ENCODE measurements at regions not wholly inside any gene's neighbourhood (a gene's known extent, or its start where the extent isn't known, plus 50 kb on each side); places are given as distances from the start of the nearest gene placed in this dataset.

- no peak overlapping the region for H3K4me2 ChIP-seq (ENCODE audit: insufficient read depth, low read length)
- H3K27ac ChIP-seq (ENCODE audit: extremely low read depth, low read depth, low read length), result no peak overlapping the region
- 53% methylated on average over 3 of the region's 3 CpGs for WGBS (ENCODE audit: insufficient coverage, low coverage, missing lambda C conversion rate)
- H3K79me2 ChIP-seq (ENCODE audit: control insufficient read depth, insufficient read depth, low read length), result peaks cover 3% of the 10 kb centered on the region; the same call in 2 of the 3 replicates
- no peak for DNase-seq (ENCODE audit: extremely low read depth in 1 of 4, low spot score in 3 of 4)
- H3K4me3 ChIP-seq, result no peak overlapping the region
- no peak overlapping the region for H2AFZ ChIP-seq (ENCODE audit: low read depth, low read length)
- in situ Hi-C loops (cut with MboI), result loop anchor here (25.0 kb wide), 1 partner anchor 1799 kb away; no protein-coding TSS in a partner anchor
- no peak for FAIRE-seq
- CTCF ChIA-PET (ENCODE audit: low intra/inter-chr PET ratio), result no interaction called here
- H3K9me3 ChIP-seq (replicated peaks; ENCODE audit: control insufficient read depth, insufficient read depth, low read depth, low read length), result no peaks in the 10 kb centered on the region
- ATAC-seq, result no peak
- H3K4me1 ChIP-seq (replicated peaks in 1 of 2; ENCODE audit: control insufficient read depth in 2 of 2, insufficient read depth in 2 of 2, low read length in 2 of 2), result no peaks in the 10 kb centered on the region; a peak in 1 of 5 replicates
- no peaks in the 10 kb centered on the region for H3K27me3 ChIP-seq (ENCODE audit: control insufficient read depth in 2 of 2, insufficient read depth in 2 of 2, low read length in 2 of 2)
- H3K9me1 ChIP-seq (ENCODE audit: control insufficient read depth, insufficient read depth, low read length), result no peaks in the 10 kb centered on the region
- H3K9ac ChIP-seq (ENCODE audit: insufficient read depth in 1 of 2, low read depth in 2 of 2, low read length in 2 of 2), result no peak overlapping the region
- BruUV-seq (replicated peaks), result no TSS peak
- H4K20me1 ChIP-seq (replicated peaks; ENCODE audit: control insufficient read depth, insufficient read depth, low read length), result no peaks in the 10 kb centered on the region
- intact Hi-C loops (cut with micrococcal nuclease), result loop anchor here (10.0 kb wide), 2 partner anchors 176 to 1746 kb away; no protein-coding TSS in a partner anchor
- H3K36me3 ChIP-seq (ENCODE audit: control insufficient read depth, insufficient read depth, low read length), result no peaks in the 10 kb centered on the region
- POLR2A ChIA-PET, result no interaction called here
- no peak for TF ChIP-seq PYGO2 (tag; IDR thresholded peaks at IDR 0.05)
- TF ChIP-seq KDM1A (IDR thresholded peaks at IDR 0.05), result no peak
- TF ChIP-seq TAF1 (IDR thresholded peaks at IDR 0.05; ENCODE audit: control insufficient read depth, extremely low read depth, insufficient read depth, low read length, severe bottlenecking), result no peak
- no peak for TF ChIP-seq MEF2D (tag; conservative IDR thresholded peaks at IDR 0.05; ENCODE audit: low read depth)
- no peak for TF ChIP-seq SETDB1 (IDR thresholded peaks at IDR 0.05; ENCODE audit: low read length)
- TF ChIP-seq ELK3 (CRISPR knock-in tag; IDR thresholded peaks at IDR 0.05), result no peak
- no peak for TF ChIP-seq MITF (IDR thresholded peaks at IDR 0.05)
- TF ChIP-seq ZNF644 (tag; IDR thresholded peaks at IDR 0.05; ENCODE audit: low read depth), result no peak
- no peak for TF ChIP-seq TSHZ1 (CRISPR knock-in tag; IDR thresholded peaks at IDR 0.05)
- TF ChIP-seq PRDM10 (IDR thresholded peaks at IDR 0.05; ENCODE audit: partially characterized antibody), result no peak
- TF ChIP-seq CBX3 (IDR thresholded peaks at IDR 0.05; ENCODE audit: borderline replicate concordance in 1 of 2, low read length in 2 of 2), result no peak
Measured at GRCh38 chr3:118811236-118811732, 223.4 kb downstream of the IGSF11 start.

Measured in K562 (cell line).